Common myeloid progenitor, CD34-positive (primary cell): ENCODE measurements at regions not wholly inside any gene's neighbourhood (a gene's known extent, or its start where the extent isn't known, plus 50 kb on each side); places are given as distances from the start of the nearest gene placed in this dataset.

Source experiments
- CTCF ChIA-PET: fragments of 350-600 bp; sonication (Branson Sonifier 250); formaldehyde crosslinking; loops from one replicate; lab custom pipeline; 2021; ENCODE audit warnings: antibody characterized with exemption; lab: Charles Lee
- POLR2A ChIA-PET: fragments of 350-600 bp; sonication (Branson Sonifier 250); formaldehyde crosslinking; loops from one replicate; lab custom pipeline; 2021; ENCODE audit warnings: antibody characterized with exemption; lab: Charles Lee
- DNase-seq, 3 donors: peaks; one replicate each; pipeline versions ENCODE4 v3.0.0 to v3.0.0-alpha.2; 2013
- H3K27ac ChIP-seq, 2 experiments: 1 replicate in 1 of 2; 2 replicates in 1 of 2; pipeline ENCODE4 v1.7.0; 2013; ENCODE audit warnings: inconsistent platforms in 2 of 2, low read length in 2 of 2, mild to moderate bottlenecking in 2 of 2, low read depth in 1 of 2, moderate library complexity in 1 of 2; ENCODE audit not compliant: severe bottlenecking in 2 of 2, insufficient read depth in 1 of 2, poor library complexity in 1 of 2
- H3K27me3 ChIP-seq, 5 experiments: replicated peaks in 2 of 5; 1 replicate in 3 of 5; 2 replicates in 2 of 5; pipeline versions ENCODE4 v1.6.1 to v1.7.0; 2013; ENCODE audit warnings: low read length in 4 of 5, mild to moderate bottlenecking in 2 of 5, moderate library complexity in 2 of 5, inconsistent platforms in 1 of 5; ENCODE audit not compliant: insufficient read depth in 5 of 5, control insufficient read depth in 4 of 5
- H3K36me3 ChIP-seq, 4 experiments: 1 replicate in 2 of 4; 2 replicates in 2 of 4; pipeline versions ENCODE4 v1.6.1 to v1.7.0; 2013; ENCODE audit warnings: low read length in 3 of 4, control low read depth in 1 of 4, mild to moderate bottlenecking in 1 of 4; ENCODE audit not compliant: control insufficient read depth in 4 of 4, insufficient read depth in 4 of 4
- H3K4me1 ChIP-seq, 4 experiments: 1 replicate in 3 of 4; 2 replicates in 1 of 4; pipeline versions ENCODE4 v1.6.1 to v1.7.1; 2013; ENCODE audit warnings: low read length in 3 of 4, mild to moderate bottlenecking in 3 of 4, control low read depth in 1 of 4, inconsistent platforms in 1 of 4, moderate library complexity in 1 of 4; ENCODE audit not compliant: control insufficient read depth in 4 of 4, insufficient read depth in 4 of 4; ENCODE audit errors: control extremely low read depth in 1 of 4
- H3K4me3 ChIP-seq, 7 experiments: 1 replicate in 4 of 7; 2 replicates in 3 of 7; pipeline versions ENCODE4 v1.5.1 to v1.7.0; 2013; ENCODE audit warnings: mild to moderate bottlenecking in 7 of 7, low read length in 6 of 7, moderate library complexity in 6 of 7, inconsistent platforms in 2 of 7, low read depth in 2 of 7, control low read depth in 1 of 7; ENCODE audit not compliant: insufficient read depth in 4 of 7, control insufficient read depth in 1 of 7; ENCODE audit errors: extremely low read depth in 1 of 7
- H3K9me3 ChIP-seq, 5 experiments: 1 replicate in 4 of 5; 2 replicates in 1 of 5; pipeline versions ENCODE4 v1.6.1 to v1.7.1; 2013; ENCODE audit warnings: low read length in 4 of 5, mild to moderate bottlenecking in 2 of 5, inconsistent platforms in 1 of 5, low read depth in 1 of 5, moderate library complexity in 1 of 5; ENCODE audit not compliant: control insufficient read depth in 4 of 5, insufficient read depth in 2 of 5; ENCODE audit errors: control extremely low read depth in 1 of 5
- WGBS: methylation state at CpG from one replicate; pipeline ENCODE4 v1.1.5; 2013; ENCODE audit not compliant: insufficient coverage; 5-methylcytosine and 5-hydroxymethylcytosine counted together

DNA sequence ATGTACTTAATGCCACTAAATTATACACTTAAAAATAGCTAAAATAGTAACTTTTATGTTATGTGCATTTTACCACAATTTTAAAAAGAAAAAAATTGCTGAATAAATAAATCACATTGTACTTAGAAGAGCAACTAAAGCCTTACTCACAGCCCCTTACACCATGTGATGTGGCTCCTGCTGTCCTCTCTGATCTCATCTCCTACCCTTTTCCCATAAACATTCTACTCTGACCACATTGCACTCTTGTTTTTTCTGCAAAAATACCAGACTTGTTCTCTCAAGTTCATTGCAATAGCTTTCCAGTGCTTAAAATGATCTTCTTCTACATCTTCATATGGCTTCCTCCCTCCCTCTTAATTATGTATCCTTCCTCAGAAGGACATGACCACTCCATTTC lies 268.4 kb downstream of the ELAVL2 start:
- no peaks in the 10 kb centered on the region for H3K36me3 ChIP-seq
- no peaks in the 10 kb centered on the region for H3K9me3 ChIP-seq
- no peak overlapping the region for H3K27ac ChIP-seq
- no peaks in the 10 kb centered on the region for H3K27me3 ChIP-seq
- no peaks in the 10 kb centered on the region for H3K4me1 ChIP-seq
- H3K4me3 ChIP-seq: no peak overlapping the region
- CTCF ChIA-PET: interaction anchor here (1.0 kb wide), 1 partner anchor 10 kb away, joined by 3 read pairs; no protein-coding TSS in a partner anchor
- POLR2A ChIA-PET: no interaction called here
- DNase-seq: no peak

- Histone ChIP-seq H3K9me3 (no peaks in the 10 kb centered on the region), H3K4me1 (no peaks in the 10 kb centered on the region), H3K27ac (no peak overlapping the region), H3K4me3 (no peak overlapping the region), H3K27me3 (no peaks in the 10 kb centered on the region), H3K36me3 (no peaks in the 10 kb centered on the region)
- 87% methylated on average over 4 of the region's 4 CpGs for WGBS
- ChIA-PET CTCF (no interaction called here), POLR2A (no interaction called here)
- DNase-seq: no peak
Measured at GRCh38 chr9:23559522-23559921, 266.5 kb downstream of the ELAVL2 start.

GRCh38 chr9:23563517-23563916 lies 262.5 kb downstream of the ELAVL2 start:
- no peak for DNase-seq
- Histone ChIP-seq H3K27ac (no peak overlapping the region), H3K4me1 (no peaks in the 10 kb centered on the region), H3K36me3 (no peaks in the 10 kb centered on the region), H3K4me3 (no peak overlapping the region), H3K9me3 (no peaks in the 10 kb centered on the region), H3K27me3 (no peaks in the 10 kb centered on the region)
- ChIA-PET POLR2A (no interaction called here), CTCF (no interaction called here)
- WGBS: no CpG with 5 or more reads among the region's 3 CpGs

GRCh38 chr9:23567516-23568165 lies 258.4 kb downstream of the ELAVL2 start:
- Histone ChIP-seq H3K4me3 (no peak overlapping the region), H3K27me3 (no peaks in the 10 kb centered on the region), H3K36me3 (no peaks in the 10 kb centered on the region), H3K4me1 (no peaks in the 10 kb centered on the region), H3K27ac (no peak overlapping the region), H3K9me3 (no peaks in the 10 kb centered on the region)
- no peak for DNase-seq
- CTCF ChIA-PET: interaction anchor here (1.5 kb wide), 1 partner anchor 9 kb away, joined by 3 read pairs; no protein-coding TSS in a partner anchor
- 98% methylated on average over 5 of the region's 5 CpGs for WGBS
- POLR2A ChIA-PET: no interaction called here

DNA sequence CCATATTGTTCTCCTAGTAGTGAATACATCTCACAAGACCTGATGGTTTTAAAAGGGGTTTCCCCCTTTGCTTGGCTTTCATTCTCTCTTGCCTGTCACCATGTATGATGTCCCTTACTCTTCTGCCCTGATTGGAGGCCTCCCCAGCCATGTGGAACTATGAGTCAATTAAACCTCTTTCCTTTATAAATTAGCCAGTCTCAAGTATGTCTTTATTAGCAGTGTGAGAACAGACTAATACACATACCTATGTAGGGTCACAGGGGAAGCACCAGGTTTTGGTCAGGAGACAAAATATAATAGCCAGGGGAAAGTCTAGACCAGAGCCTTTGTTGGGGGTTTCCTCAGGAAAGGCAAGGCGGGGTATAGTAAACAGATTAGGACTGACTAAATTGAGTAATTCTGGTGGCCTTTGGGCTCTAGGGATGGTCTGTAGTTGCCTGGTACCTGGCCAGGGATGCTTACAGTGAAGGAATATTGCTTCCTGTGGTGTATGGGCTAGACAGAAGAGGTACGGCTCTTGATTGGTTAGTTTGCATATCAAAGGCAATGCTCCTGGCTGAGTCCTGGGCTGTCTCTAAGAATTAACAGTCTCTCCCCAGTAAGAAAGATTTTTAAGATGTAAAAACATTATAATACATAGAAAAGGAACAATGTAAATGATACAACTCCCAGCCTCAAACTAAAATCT lies 254.5 kb downstream of the ELAVL2 start:
- no CpG with 5 or more reads among the region's 2 CpGs for WGBS

DNA sequence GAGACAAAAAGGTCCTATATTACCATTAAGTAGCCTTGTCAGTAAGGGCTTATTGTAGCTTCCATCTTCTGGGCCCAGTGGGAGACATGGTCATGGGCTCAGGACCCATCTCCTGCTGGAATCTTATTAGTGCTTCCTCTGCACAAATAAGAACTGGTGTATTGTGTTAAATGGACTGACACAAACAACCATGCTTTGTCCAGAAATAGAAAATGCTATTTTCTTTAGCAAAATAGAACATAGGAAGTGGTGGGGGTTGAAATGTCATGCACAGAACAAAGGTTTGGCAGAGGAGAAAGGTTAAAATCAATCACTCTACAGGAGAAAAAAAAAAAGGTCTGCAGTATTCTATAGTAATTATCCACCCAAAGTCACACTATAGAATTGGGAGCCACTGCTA lies 252.2 kb downstream of the ELAVL2 start:
- Histone ChIP-seq H3K27me3 (no peaks in the 10 kb centered on the region), H3K9me3 (no peaks in the 10 kb centered on the region), H3K27ac (no peak overlapping the region), H3K4me1 (no peaks in the 10 kb centered on the region), H3K4me3 (no peak overlapping the region), H3K36me3 (no peaks in the 10 kb centered on the region)
- DNase-seq: no peak
- POLR2A ChIA-PET: no interaction called here
- CTCF ChIA-PET: no interaction called here

More for the DNA sequence above, 254.5 kb downstream of the ELAVL2 start:
- Histone ChIP-seq H3K27me3 (no peaks in the 10 kb centered on the region), H3K9me3 (no peaks in the 10 kb centered on the region), H3K36me3 (no peaks in the 10 kb centered on the region), H3K4me1 (no peaks in the 10 kb centered on the region), H3K27ac (no peak overlapping the region), H3K4me3 (no peak overlapping the region)
- ChIA-PET CTCF (no interaction called here), POLR2A (no interaction called here)
- no peak for DNase-seq

GRCh38 chr9:23577611-23578010 lies 248.4 kb downstream of the ELAVL2 start:
- ChIA-PET CTCF (no interaction called here), POLR2A (no interaction called here)
- H3K4me3 ChIP-seq: no peak overlapping the region
- DNase-seq: no peak
- no peaks in the 10 kb centered on the region for H3K27me3 ChIP-seq
- no peaks in the 10 kb centered on the region for H3K36me3 ChIP-seq
- WGBS: no CpG with 5 or more reads among the region's 1 CpG
- no peak overlapping the region for H3K27ac ChIP-seq
- no peaks in the 10 kb centered on the region for H3K9me3 ChIP-seq
- H3K4me1 ChIP-seq: no peaks in the 10 kb centered on the region
